ENCODE measurements at regions not wholly inside any gene's neighbourhood (a gene's known extent, or its start where the extent isn't known, plus 50 kb on each side); places are given as distances from the start of the nearest gene placed in this dataset.

- H3K36me3 Mint-ChIP-seq (ENCODE audit: low read depth) = no peaks in the 10 kb centered on the region
- Histone ChIP-seq H3K4me1 (ENCODE audit: insufficient read depth) (peaks cover 23% of the 10 kb centered on the region), H3K36me3 (ENCODE audit: insufficient read depth) (no peaks in the 10 kb centered on the region), H3K4me3 (no peak overlapping the region), H3F3A (replicated peaks; ENCODE audit: low read depth) (no peaks in the 10 kb centered on the region), H3K4me2 (no peak overlapping the region), H3K9me2 (ENCODE audit: insufficient read depth) (no peaks in the 10 kb centered on the region; the same call in 1 of the 2 replicates), H3K27me3 (ENCODE audit: insufficient read depth) (no peaks in the 10 kb centered on the region), H3K27ac (ENCODE audit: low read depth) (no peak overlapping the region), H4K20me1 (replicated peaks; ENCODE audit: insufficient read depth) (no peaks in the 10 kb centered on the region), H2AFZ (no peak overlapping the region), H3K79me2 (replicated peaks; ENCODE audit: insufficient read depth) (no peaks in the 10 kb centered on the region)
- H3K4me3 Mint-ChIP-seq = no peak overlapping the region
- no peak overlapping the region for H3K27ac Mint-ChIP-seq
- ATAC-seq = no peak
- peaks cover 18% of the 10 kb centered on the region for H3K4me1 Mint-ChIP-seq
- DNase-seq (ENCODE audit: low spot score) = no peak
- TF ChIP-seq JUNB (IDR thresholded peaks at IDR 0.05; ENCODE audit: unreplicated experiment) (no peak), CREB1 (CRISPR knock-in tag; IDR thresholded peaks at IDR 0.05; ENCODE audit: low read depth) (no peak), NANOG (IDR thresholded peaks at IDR 0.05; ENCODE audit: borderline replicate concordance) (no peak), CTCF (conservative IDR thresholded peaks at IDR 0.05; ENCODE audit: low read depth in 2 of 2) (no peak), STAT1 (IDR thresholded peaks at IDR 0.05; ENCODE audit: unreplicated experiment) (no peak), EZH2phosphoT487 (IDR thresholded peaks at IDR 0.05; ENCODE audit: unreplicated experiment) (no peak), ZNF462 (CRISPR knock-in tag; IDR thresholded peaks at IDR 0.05) (no peak), EZH2 (IDR thresholded peaks at IDR 0.05; ENCODE audit: low read depth, unreplicated experiment) (no peak), POLR2AphosphoS5 (IDR thresholded peaks at IDR 0.05; ENCODE audit: low read depth) (no peak), ZNF331 (CRISPR knock-in tag; IDR thresholded peaks at IDR 0.05; ENCODE audit: low read depth) (no peak), ZNF114 (CRISPR knock-in tag; IDR thresholded peaks at IDR 0.05) (no peak), ETS1 (IDR thresholded peaks at IDR 0.05) (no peak), REST (IDR thresholded peaks at IDR 0.05; ENCODE audit: unreplicated experiment) (no peak)
- H3K9me3 Mint-ChIP-seq = no peaks in the 10 kb centered on the region
- peaks cover 2% of the 10 kb centered on the region for H3K27me3 Mint-ChIP-seq (ENCODE audit: insufficient read depth, low read depth, poor library complexity)
These were observed 1370.3 kb upstream of the MIR17HG start for GRCh38 chr13:89977203-89977602.

All from GM23338 (cell line).